Activated CD4-positive, alpha-beta T cell treated with anti-CD3 and anti-CD28 coated beads, Interleukin-2, amount 10 ng/mL, durations not matched to agents 7 days and 5 days (primary cell): ENCODE measurements at regions not wholly inside any gene's neighbourhood (a gene's known extent, or its start where the extent isn't known, plus 50 kb on each side); places are given as distances from the start of the nearest gene placed in this dataset.
"Not testable (repeated sequence)": the region's sequence is repeated elsewhere in the genome, so short reads cannot be mapped to it uniquely, and the experiment has no call there.

Experiments
- CTCF ChIA-PET: fragments of 350-600 bp; sonication (Branson Sonifier 250); formaldehyde crosslinking; loops from one replicate; lab custom pipeline; 2021; ENCODE audit warnings: antibody characterized with exemption; lab: Charles Lee
- POLR2A ChIA-PET: fragments of 350-600 bp; sonication (Branson Sonifier 250); formaldehyde crosslinking; loops from one replicate; lab custom pipeline; 2021; ENCODE audit warnings: antibody characterized with exemption; lab: Charles Lee
- DNase-seq: peaks from one replicate; pipeline ENCODE4 v3.0.0-alpha.2; 2020
- H3K27ac Mint-ChIP-seq: one replicate; pipeline ENCODE4 v1.8.0; 2021; ENCODE audit warnings: mild to moderate bottlenecking, moderate library complexity, mixed read lengths
- H3K27me3 Mint-ChIP-seq: one replicate; pipeline ENCODE4 v1.8.0; 2021; ENCODE audit warnings: mixed read lengths
- H3K36me3 Mint-ChIP-seq: one replicate; pipeline ENCODE4 v1.8.0; 2021; ENCODE audit warnings: low read depth, mixed read lengths
- H3K4me1 Mint-ChIP-seq: one replicate; pipeline ENCODE4 v1.8.0; 2021; ENCODE audit warnings: mixed read lengths
- H3K4me3 Mint-ChIP-seq: one replicate; pipeline ENCODE4 v1.8.0; 2021; ENCODE audit warnings: mild to moderate bottlenecking, moderate library complexity, mixed read lengths
- H3K9me3 Mint-ChIP-seq: one replicate; pipeline ENCODE4 v1.8.0; 2021; ENCODE audit warnings: mixed read lengths

GRCh38 chr15:91385311-91385710 lies 285.3 kb downstream of the SV2B start:
- H3K9me3 Mint-ChIP-seq: peaks cover 4% of the 10 kb centered on the region
- H3K27ac Mint-ChIP-seq: no peak overlapping the region
- CTCF ChIA-PET: interaction anchor here (1.2 to 1.4 kb wide), 2 partner anchors 12 to 13 kb away, joined by 3 to 4 read pairs; no protein-coding TSS in a partner anchor

GRCh38 chr15:91393186-91393585 lies 293.1 kb downstream of the SV2B start:
- peaks cover 3% of the 10 kb centered on the region for H3K9me3 Mint-ChIP-seq
- CTCF ChIA-PET: no interaction called here

More at GRCh38 chr15:91385311-91385710, 285.3 kb downstream of the SV2B start:
- POLR2A ChIA-PET: no interaction called here
- no peak for DNase-seq
- Mint-ChIP-seq H3K36me3 (no peaks in the 10 kb centered on the region), H3K27me3 (peaks cover 52% of the 10 kb centered on the region), H3K4me3 (no peak overlapping the region), H3K4me1 (no peaks in the 10 kb centered on the region)

GRCh38 chr15:91400481-91400880 lies 300.4 kb downstream of the SV2B start:
- Mint-ChIP-seq H3K4me3 (no peak overlapping the region), H3K27me3 (peaks cover 7% of the 10 kb centered on the region), H3K36me3 (no peaks in the 10 kb centered on the region), H3K4me1 (no peaks in the 10 kb centered on the region), H3K9me3 (no peaks in the 10 kb centered on the region), H3K27ac (no peak overlapping the region)
- ChIA-PET CTCF (no interaction called here), POLR2A (no interaction called here)
- DNase-seq: no peak

More at GRCh38 chr15:91393186-91393585, 293.1 kb downstream of the SV2B start:
- Mint-ChIP-seq H3K4me3 (no peak overlapping the region), H3K36me3 (no peaks in the 10 kb centered on the region), H3K27me3 (peaks cover 42% of the 10 kb centered on the region), H3K27ac (no peak overlapping the region), H3K4me1 (peaks cover 4% of the 10 kb centered on the region)
- DNase-seq: no peak
- POLR2A ChIA-PET: no interaction called here

GRCh38 chr15:91407269-91407889 lies 307.3 kb downstream of the SV2B start:
- no peak overlapping the region for H3K4me3 Mint-ChIP-seq
- POLR2A ChIA-PET: no interaction called here
- DNase-seq: peak; percentile 52
- peak overlapping the region; percentile 34 for H3K27ac Mint-ChIP-seq
- peaks cover 2% of the 10 kb centered on the region for H3K36me3 Mint-ChIP-seq
- peaks cover 22% of the 10 kb centered on the region for H3K4me1 Mint-ChIP-seq
- peaks cover 13% of the 10 kb centered on the region for H3K27me3 Mint-ChIP-seq
- CTCF ChIA-PET: no interaction called here
- H3K9me3 Mint-ChIP-seq: peaks cover 6% of the 10 kb centered on the region

GRCh38 chr15:91408476-91409076 lies 308.5 kb downstream of the SV2B start:
- ChIA-PET POLR2A (no interaction called here), CTCF (no interaction called here)
- peaks cover 24% of the 10 kb centered on the region for H3K4me1 Mint-ChIP-seq
- peaks cover 6% of the 10 kb centered on the region for H3K9me3 Mint-ChIP-seq
- peaks cover 13% of the 10 kb centered on the region for H3K27me3 Mint-ChIP-seq
- no peak overlapping the region for H3K4me3 Mint-ChIP-seq
- no peak overlapping the region for H3K27ac Mint-ChIP-seq
- peaks cover 3% of the 10 kb centered on the region for H3K36me3 Mint-ChIP-seq
- DNase-seq: no peak

- no peak for DNase-seq
- Mint-ChIP-seq H3K36me3 (peaks cover 6% of the 10 kb centered on the region), H3K4me3 (no peak overlapping the region), H3K27ac (no peak overlapping the region), H3K9me3 (peaks cover 10% of the 10 kb centered on the region), H3K27me3 (peaks cover 18% of the 10 kb centered on the region), H3K4me1 (peaks cover 24% of the 10 kb centered on the region)
- ChIA-PET CTCF (interaction anchor here (0.5 kb wide), 1 partner anchor 106 kb away, joined by 3 read pairs; no protein-coding TSS in a partner anchor), POLR2A (no interaction called here)
These were observed 309.3 kb downstream of the SV2B start for GRCh38 chr15:91409387-91409786.

- Mint-ChIP-seq H3K27ac (no peak overlapping the region), H3K27me3 (peaks cover 30% of the 10 kb centered on the region), H3K9me3 (peaks cover 11% of the 10 kb centered on the region), H3K36me3 (peaks cover 6% of the 10 kb centered on the region), H3K4me3 (no peak overlapping the region), H3K4me1 (peaks cover 24% of the 10 kb centered on the region)
- ChIA-PET CTCF (no interaction called here), POLR2A (no interaction called here)
- DNase-seq: no peak
These were observed 311.5 kb downstream of the SV2B start for GRCh38 chr15:91411586-91411985.

GRCh38 chr15:91412138-91412928 lies 312.3 kb downstream of the SV2B start:
- no peak for DNase-seq
- H3K4me1 Mint-ChIP-seq: peaks cover 20% of the 10 kb centered on the region
- peaks cover 6% of the 10 kb centered on the region for H3K36me3 Mint-ChIP-seq
- POLR2A ChIA-PET: no interaction called here
- peaks cover 11% of the 10 kb centered on the region for H3K9me3 Mint-ChIP-seq
- CTCF ChIA-PET: no interaction called here
- H3K27ac Mint-ChIP-seq: no peak overlapping the region
- peaks cover 33% of the 10 kb centered on the region for H3K27me3 Mint-ChIP-seq
- no peak overlapping the region for H3K4me3 Mint-ChIP-seq

GRCh38 chr15:91413142-91413541 lies 313.1 kb downstream of the SV2B start:
- Mint-ChIP-seq H3K27me3 (peaks cover 39% of the 10 kb centered on the region), H3K4me1 (peaks cover 12% of the 10 kb centered on the region), H3K27ac (no peak overlapping the region), H3K36me3 (peaks cover 9% of the 10 kb centered on the region), H3K9me3 (peaks cover 11% of the 10 kb centered on the region), H3K4me3 (no peak overlapping the region)
- ChIA-PET POLR2A (no interaction called here), CTCF (no interaction called here)
- DNase-seq: no peak

GRCh38 chr15:91414124-91414523 lies 314.1 kb downstream of the SV2B start:
- Mint-ChIP-seq H3K36me3 (peaks cover 11% of the 10 kb centered on the region), H3K9me3 (peaks cover 11% of the 10 kb centered on the region), H3K27me3 (peaks cover 42% of the 10 kb centered on the region), H3K4me1 (peaks cover 11% of the 10 kb centered on the region), H3K27ac (no peak overlapping the region), H3K4me3 (no peak overlapping the region)
- POLR2A ChIA-PET: no interaction called here
- CTCF ChIA-PET: no interaction called here
- DNase-seq: no peak

GRCh38 chr15:91415258-91415657 lies 315.2 kb downstream of the SV2B start:
- Mint-ChIP-seq H3K4me1 (peaks cover 11% of the 10 kb centered on the region), H3K27me3 (peaks cover 45% of the 10 kb centered on the region), H3K36me3 (peaks cover 17% of the 10 kb centered on the region), H3K9me3 (peaks cover 16% of the 10 kb centered on the region)
- POLR2A ChIA-PET, H3K27ac Mint-ChIP-seq, H3K4me3 Mint-ChIP-seq, DNase-seq, CTCF ChIA-PET: not testable (repeated sequence)

GRCh38 chr15:91420689-91421088 lies 320.6 kb downstream of the SV2B start:
- H3K9me3 Mint-ChIP-seq: peaks cover 22% of the 10 kb centered on the region
- ChIA-PET POLR2A (no interaction called here), CTCF (no interaction called here)
- no peak for DNase-seq
- no peak overlapping the region for H3K4me3 Mint-ChIP-seq
- no peak overlapping the region for H3K27ac Mint-ChIP-seq
- H3K36me3 Mint-ChIP-seq: peaks cover 35% of the 10 kb centered on the region
- peaks cover 34% of the 10 kb centered on the region for H3K27me3 Mint-ChIP-seq
- H3K4me1 Mint-ChIP-seq: peaks cover 37% of the 10 kb centered on the region

- H3K27me3 Mint-ChIP-seq: peaks cover 20% of the 10 kb centered on the region
- H3K9me3 Mint-ChIP-seq: peaks cover 25% of the 10 kb centered on the region
- POLR2A ChIA-PET: interaction anchor here (0.6 kb wide), 1 partner anchor 94 kb away, joined by 4 read pairs; no protein-coding TSS in a partner anchor
- H3K4me1 Mint-ChIP-seq: peaks cover 48% of the 10 kb centered on the region
- H3K4me3 Mint-ChIP-seq: peak overlapping the region; percentile 44
- CTCF ChIA-PET: no interaction called here
- H3K27ac Mint-ChIP-seq: peak overlapping the region; percentile 81
- peaks cover 36% of the 10 kb centered on the region for H3K36me3 Mint-ChIP-seq
- peak; percentile 64 for DNase-seq
These were observed 322.7 kb downstream of the SV2B start for GRCh38 chr15:91422797-91423196.
